A549 (cell line): ENCODE measurements at regions not wholly inside any gene's neighbourhood (a gene's known extent, or its start where the extent isn't known, plus 50 kb on each side); places are given as distances from the start of the nearest gene placed in this dataset.

Experiments
- ATAC-seq, 2 experiments: fragments of 200-7000 bp in 1 of 2; fragments of >200 bp in 1 of 2; cut with Nextera tagmentation in 1 of 2; cut with Tn5 transposase in 1 of 2; 3 replicates each; pipeline versions ENCODE4 v1.8.0 to v1.9.1; 2018 to 2020; ENCODE audit warnings: mild to moderate bottlenecking in 1 of 2, moderate library complexity in 1 of 2
- CTCF ChIA-PET: fragments of 300-600 bp; sonication (Branson Sonifier 250); formaldehyde crosslinking; extraction: SDS; loops from one replicate; lab custom pipeline; 2021; ENCODE audit warnings: antibody characterized with exemption, inconsistent platforms; lab: Yijun Ruan, JAX
- POLR2A ChIA-PET: fragments of 350-600 bp; formaldehyde crosslinking; extraction: SDS; loops from one replicate; lab custom pipeline; 2021; ENCODE audit warnings: antibody characterized with exemption, inconsistent platforms; lab: Yijun Ruan, JAX
- DNase-seq, 2 experiments: peaks; one replicate each; pipeline versions ENCODE4 v3.0.0 to v3.0.0-alpha.2; 2011 to 2016; ENCODE audit warnings: low read depth in 1 of 2, low spot score in 1 of 2
- FAIRE-seq: peaks from 2 replicates; lab custom pipeline; 2011; peaks lifted over from hg19 to GRCh38; lab: Jason Lieb, UNC
- H3K27ac ChIP-seq, 2 experiments: fragments of >200 bp; sonication (Bioruptor Twin); formaldehyde crosslinking; 3 replicates each; pipeline ENCODE4 v1.5.1; 2016 to 2017
- H3K4me1 ChIP-seq: fragments of >200 bp; sonication (Bioruptor Twin); formaldehyde crosslinking; 3 replicates; pipeline ENCODE4 v1.6.1; 2016
- H3K4me2 ChIP-seq: fragments of >200 bp; sonication (Bioruptor Twin); formaldehyde crosslinking; 3 replicates; pipeline ENCODE4 v1.6.1; 2016
- H3K4me3 ChIP-seq: fragments of >200 bp; sonication (Bioruptor Twin); formaldehyde crosslinking; 3 replicates; pipeline ENCODE4 v1.5.1; 2016
- H3K9me3 ChIP-seq: fragments of >200 bp; sonication (Bioruptor Twin); formaldehyde crosslinking; 3 replicates; pipeline ENCODE4 v1.6.1; 2016
- BHLHE40 ChIP-seq: IDR thresholded peaks from 2 replicates; pipeline ENCODE4 v1.6.1; 2012; ENCODE audit warnings: low read depth, low read length, inconsistent platforms
- CBX8 ChIP-seq: fragments of 200-600 bp; sonication (generic); IDR thresholded peaks from 2 replicates; pipeline ENCODE4 v1.6.1; 2016
- CEBPB ChIP-seq, 2 experiments: fragments of >200 bp in 1 of 2; sonication (Bioruptor Twin) in 1 of 2; formaldehyde crosslinking in 1 of 2; IDR thresholded peaks; 2 replicates each; pipeline ENCODE4 v1.6.1; 2012 to 2016
- CHD2 ChIP-seq: fragments of 150-350 bp; IDR thresholded peaks from 2 replicates; pipeline ENCODE4 v1.6.1; 2014; ENCODE audit warnings: low read length; ENCODE audit not compliant: partially characterized antibody
- CHD4 ChIP-seq: fragments of 200-600 bp; sonication (generic); IDR thresholded peaks from 2 replicates; pipeline ENCODE4 v1.6.1; 2016; ENCODE audit warnings: antibody characterized with exemption, mild to moderate bottlenecking, borderline replicate concordance
- EHF ChIP-seq: fragments of 250-450 bp; sonication (Bioruptor Pico); IDR thresholded peaks from 2 replicates; pipeline ENCODE4 v1.5.0; 2020; ENCODE audit warnings: mild to moderate bottlenecking
- HEYL ChIP-seq: fragments of 250-450 bp; sonication (Bioruptor Pico); IDR thresholded peaks from 2 replicates; pipeline ENCODE4 v1.8.0; 2021; ENCODE audit warnings: mild to moderate bottlenecking, moderate library complexity
- HOXB13 ChIP-seq: fragments of 250-450 bp; sonication (Bioruptor Pico); IDR thresholded peaks from 2 replicates; pipeline ENCODE4 v1.5.0; 2020; ENCODE audit warnings: low read depth, mild to moderate bottlenecking, moderate library complexity
- HOXB5 ChIP-seq: fragments of 250-450 bp; sonication (Bioruptor Pico); IDR thresholded peaks from 2 replicates; pipeline ENCODE4 v1.5.0; 2020; ENCODE audit warnings: mild to moderate bottlenecking, moderate library complexity
- JUN ChIP-seq, 2 experiments: fragments of >200 bp; sonication (Bioruptor Twin); formaldehyde crosslinking; IDR thresholded peaks; 2 replicates in 1 of 2; 3 replicates in 1 of 2; pipeline ENCODE4 v1.6.1; 2016 to 2017
- JUNB ChIP-seq: fragments of >200 bp; sonication (Bioruptor Twin); formaldehyde crosslinking; IDR thresholded peaks from 2 replicates; pipeline ENCODE4 v1.6.1; 2016
- KDM1A ChIP-seq: fragments of 200-600 bp; sonication (generic); IDR thresholded peaks from 2 replicates; pipeline ENCODE4 v1.6.1; 2016; ENCODE audit warnings: low read depth, mild to moderate bottlenecking
- KDM5A ChIP-seq: fragments of 200-600 bp; sonication (generic); IDR thresholded peaks from 2 replicates; pipeline ENCODE4 v1.6.1; 2016; ENCODE audit warnings: antibody characterized with exemption, mild to moderate bottlenecking
- NPAS2 ChIP-seq: fragments of 250-450 bp; sonication (Bioruptor Pico); IDR thresholded peaks from 2 replicates; pipeline ENCODE4 v1.8.0; 2022; ENCODE audit warnings: mild to moderate bottlenecking, moderate library complexity, borderline replicate concordance
- RAD21 ChIP-seq, 2 experiments: fragments of >200 bp in 1 of 2; sonication (Bioruptor Twin) in 1 of 2; formaldehyde crosslinking in 1 of 2; IDR thresholded peaks in 1 of 2; conservative IDR thresholded peaks in 1 of 2; 2 replicates in 1 of 2; 3 replicates in 1 of 2; pipeline ENCODE4 v1.6.1; 2012 to 2018; ENCODE audit warnings: inconsistent platforms in 1 of 2
- RCOR1 ChIP-seq: fragments of 150-350 bp; IDR thresholded peaks from 2 replicates; pipeline ENCODE4 v1.6.1; 2014; ENCODE audit warnings: antibody characterized with exemption, low read length, low read depth
- RNF2 ChIP-seq: fragments of 200-600 bp; sonication (generic); IDR thresholded peaks from 2 replicates; pipeline ENCODE4 v1.6.1; 2016; ENCODE audit warnings: low read depth, mild to moderate bottlenecking, antibody characterized with exemption, moderate library complexity, borderline replicate concordance
- TFCP2L1 ChIP-seq: fragments of 250-450 bp; sonication (Bioruptor Pico); IDR thresholded peaks from 2 replicates; pipeline ENCODE4 v1.5.0; 2021; ENCODE audit warnings: mild to moderate bottlenecking
- ZNF302 ChIP-seq: fragments of 250-450 bp; sonication (Bioruptor Pico); IDR thresholded peaks from 2 replicates; pipeline ENCODE4 v1.9.0; 2021; ENCODE audit warnings: inconsistent platforms, mild to moderate bottlenecking, moderate library complexity
- ZSCAN20 ChIP-seq: fragments of 250-450 bp; sonication (Bioruptor Pico); IDR thresholded peaks from 2 replicates; pipeline ENCODE4 v1.8.0; 2022; ENCODE audit warnings: mild to moderate bottlenecking, moderate library complexity
- WGBS: methylation state at CpG from one replicate; pipeline ENCODE4 v1.1.6; 2017; ENCODE audit errors: missing lambda C conversion rate; 5-methylcytosine and 5-hydroxymethylcytosine counted together
- TF ChIP-seq, protein P1 (sequence below): IDR thresholded peaks from 2 replicates; pipeline ENCODE4 v1.6.1; 2012
- TF ChIP-seq, protein P2 (sequence below): fragments of 250-450 bp; sonication (Bioruptor Pico); IDR thresholded peaks from 2 replicates; pipeline ENCODE4 v1.5.0; 2021; ENCODE audit warnings: mild to moderate bottlenecking, moderate library complexity, borderline replicate concordance
- TF ChIP-seq, protein P3 (sequence below): fragments of >200 bp; sonication (Bioruptor Twin); formaldehyde crosslinking; IDR thresholded peaks from 3 replicates; pipeline ENCODE4 v1.5.1; 2016
- TF ChIP-seq, protein P4 (sequence below): IDR thresholded peaks from 2 replicates; pipeline ENCODE4 v1.6.1; 2012
- TF ChIP-seq, protein P5 (sequence below): fragments of 450-650 bp; IDR thresholded peaks from 2 replicates; pipeline ENCODE4 v1.6.1; 2014; ENCODE audit warnings: antibody characterized with exemption
- TF ChIP-seq, protein P6 (sequence below): fragments of 200-600 bp; sonication (generic); IDR thresholded peaks from 2 replicates; pipeline ENCODE4 v1.6.1; 2016; ENCODE audit warnings: antibody characterized with exemption, mild to moderate bottlenecking, moderate library complexity

DNA sequence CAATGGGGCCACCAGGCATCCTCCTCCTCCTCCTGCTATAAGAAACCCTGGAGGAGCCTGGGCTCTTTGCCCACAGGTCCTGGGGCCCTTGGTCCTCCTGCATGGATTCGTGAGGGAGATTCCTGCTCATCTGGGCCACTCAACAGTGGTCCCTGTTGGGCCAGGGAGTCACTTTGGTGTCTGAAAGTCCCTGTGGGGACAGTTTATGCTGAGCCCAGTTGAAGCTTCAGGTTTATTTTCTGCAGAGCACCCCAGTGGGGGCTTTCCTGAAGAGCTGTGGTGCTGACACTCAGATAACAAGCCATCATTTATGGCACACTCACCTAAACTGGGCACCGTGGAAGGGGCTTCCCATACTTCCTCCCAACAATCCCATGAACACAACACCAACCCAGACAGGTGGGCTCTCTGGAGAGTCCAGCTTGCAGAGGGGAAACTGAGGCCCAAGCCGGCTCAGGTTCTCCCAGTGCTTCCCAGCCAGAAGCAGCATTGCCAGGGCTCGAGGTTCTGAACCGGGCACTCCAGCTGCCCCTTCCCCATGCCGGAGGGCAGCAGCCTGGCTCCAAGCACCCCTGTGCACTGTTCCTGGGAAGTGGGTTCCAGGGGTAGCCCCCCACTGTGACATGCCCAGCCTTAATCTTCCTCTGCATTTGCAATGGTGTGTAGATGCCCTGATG is 91.3 kb downstream of the MYEOV start:
- no peak for ATAC-seq
- no peak for FAIRE-seq
- Histone ChIP-seq H3K4me2 (no peak overlapping the region), H3K4me3 (no peak overlapping the region), H3K27ac (0 out of 6 replicates have a peak overlapping the region, but pooled peaks of 1 of the 2 experiments have one; percentile 29), H3K9me3 (peaks cover 18% of the 10 kb centered on the region; the same call in 2 of the 3 replicates), H3K4me1 (no peaks in the 10 kb centered on the region)
- no peak for TF ChIP-seq NPAS2 (CRISPR knock-in tag)
- TF ChIP-seq EHF (CRISPR knock-in tag) = no peak
- TF ChIP-seq HOXB13 (CRISPR knock-in tag) = no peak
- no peak for TF ChIP-seq HEYL
- TF ChIP-seq RNF2 = no peak
- TF ChIP-seq ZSCAN20 = no peak
- TF ChIP-seq, protein P1, sequence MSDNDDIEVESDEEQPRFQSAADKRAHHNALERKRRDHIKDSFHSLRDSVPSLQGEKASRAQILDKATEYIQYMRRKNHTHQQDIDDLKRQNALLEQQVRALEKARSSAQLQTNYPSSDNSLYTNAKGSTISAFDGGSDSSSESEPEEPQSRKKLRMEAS = no peak
- no peak for TF ChIP-seq CHD2
- no peak for TF ChIP-seq HOXB5 (CRISPR knock-in tag)
- TF ChIP-seq, protein P2, sequence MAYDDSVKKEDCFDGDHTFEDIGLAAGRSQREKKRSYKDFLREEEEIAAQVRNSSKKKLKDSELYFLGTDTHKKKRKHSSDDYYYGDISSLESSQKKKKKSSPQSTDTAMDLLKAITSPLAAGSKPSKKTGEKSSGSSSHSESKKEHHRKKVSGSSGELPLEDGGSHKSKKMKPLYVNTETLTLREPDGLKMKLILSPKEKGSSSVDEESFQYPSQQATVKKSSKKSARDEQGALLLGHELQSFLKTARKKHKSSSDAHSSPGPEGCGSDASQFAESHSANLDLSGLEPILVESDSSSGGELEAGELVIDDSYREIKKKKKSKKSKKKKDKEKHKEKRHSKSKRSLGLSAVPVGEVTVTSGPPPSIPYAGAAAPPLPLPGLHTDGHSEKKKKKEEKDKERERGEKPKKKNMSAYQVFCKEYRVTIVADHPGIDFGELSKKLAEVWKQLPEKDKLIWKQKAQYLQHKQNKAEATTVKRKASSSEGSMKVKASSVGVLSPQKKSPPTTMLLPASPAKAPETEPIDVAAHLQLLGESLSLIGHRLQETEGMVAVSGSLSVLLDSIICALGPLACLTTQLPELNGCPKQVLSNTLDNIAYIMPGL = no peak
- TF ChIP-seq CEBPB (IDR thresholded peaks at IDR 0.05) = no peak
- TF ChIP-seq ZNF302 (CRISPR knock-in tag) = no peak
- no peak for TF ChIP-seq BHLHE40
- no peak for TF ChIP-seq KDM1A
- no peak for TF ChIP-seq RCOR1
- TF ChIP-seq, protein P3, sequence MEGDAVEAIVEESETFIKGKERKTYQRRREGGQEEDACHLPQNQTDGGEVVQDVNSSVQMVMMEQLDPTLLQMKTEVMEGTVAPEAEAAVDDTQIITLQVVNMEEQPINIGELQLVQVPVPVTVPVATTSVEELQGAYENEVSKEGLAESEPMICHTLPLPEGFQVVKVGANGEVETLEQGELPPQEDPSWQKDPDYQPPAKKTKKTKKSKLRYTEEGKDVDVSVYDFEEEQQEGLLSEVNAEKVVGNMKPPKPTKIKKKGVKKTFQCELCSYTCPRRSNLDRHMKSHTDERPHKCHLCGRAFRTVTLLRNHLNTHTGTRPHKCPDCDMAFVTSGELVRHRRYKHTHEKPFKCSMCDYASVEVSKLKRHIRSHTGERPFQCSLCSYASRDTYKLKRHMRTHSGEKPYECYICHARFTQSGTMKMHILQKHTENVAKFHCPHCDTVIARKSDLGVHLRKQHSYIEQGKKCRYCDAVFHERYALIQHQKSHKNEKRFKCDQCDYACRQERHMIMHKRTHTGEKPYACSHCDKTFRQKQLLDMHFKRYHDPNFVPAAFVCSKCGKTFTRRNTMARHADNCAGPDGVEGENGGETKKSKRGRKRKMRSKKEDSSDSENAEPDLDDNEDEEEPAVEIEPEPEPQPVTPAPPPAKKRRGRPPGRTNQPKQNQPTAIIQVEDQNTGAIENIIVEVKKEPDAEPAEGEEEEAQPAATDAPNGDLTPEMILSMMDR = no peak
- no peak for DNase-seq
- CTCF ChIA-PET = interaction anchor here (0.5 to 2.0 kb wide), 3 partner anchors 9 to 254 kb away, joined by 3 to 5 read pairs (median 5); no protein-coding TSS in a partner anchor
- WGBS = 72% methylated on average over 2 of the region's 6 CpGs
- POLR2A ChIA-PET = no interaction called here

DNA sequence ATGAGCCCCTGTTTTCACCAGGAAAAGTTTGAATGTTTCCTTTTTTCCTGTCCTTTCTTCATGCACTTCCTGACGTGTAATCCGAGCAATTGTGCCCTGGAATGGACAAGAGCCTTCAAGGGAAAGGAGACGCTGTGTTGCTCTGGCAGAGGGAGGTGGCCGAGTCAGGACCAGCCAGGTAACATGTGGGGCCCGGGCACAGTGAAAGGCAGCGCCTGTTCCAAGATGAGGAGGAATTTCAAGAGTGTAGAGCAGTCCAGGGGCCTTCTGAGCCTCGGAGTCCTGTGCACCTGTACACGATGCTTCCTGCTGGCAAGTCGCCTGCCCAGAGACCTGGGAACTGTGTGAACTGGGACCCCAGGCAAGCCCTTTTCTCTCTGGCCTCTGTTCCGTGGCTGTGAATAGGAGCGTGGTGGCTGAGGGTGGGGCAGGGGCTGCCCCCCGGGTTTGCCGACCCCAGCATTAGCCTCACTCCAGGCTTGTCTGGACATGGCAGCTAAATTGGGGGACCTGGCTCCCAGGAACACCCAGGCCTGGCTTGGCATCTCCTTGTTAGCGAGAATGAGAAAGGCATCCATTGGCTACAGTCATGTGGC is 92.0 kb downstream of the MYEOV start:
- POLR2A ChIA-PET = interaction anchor here (0.5 kb wide), 1 partner anchor 254 kb away, joined by 7 read pairs; no protein-coding TSS in a partner anchor
- ATAC-seq (no peak), DNase-seq (no peak), FAIRE-seq (no peak)
- CTCF ChIA-PET = interaction anchor here (1.6 to 2.0 kb wide), 3 partner anchors 10 to 255 kb away, joined by 4 to 5 read pairs (median 5); no protein-coding TSS in a partner anchor
- Histone ChIP-seq H3K4me2 (no peak overlapping the region), H3K4me3 (no peak overlapping the region), H3K9me3 (peaks cover 18% of the 10 kb centered on the region; the same call in 2 of the 3 replicates), H3K4me1 (no peaks in the 10 kb centered on the region), H3K27ac (no peak overlapping the region)
- WGBS = 89% methylated on average over 10 of the region's 14 CpGs
- TF ChIP-seq, protein P4, sequence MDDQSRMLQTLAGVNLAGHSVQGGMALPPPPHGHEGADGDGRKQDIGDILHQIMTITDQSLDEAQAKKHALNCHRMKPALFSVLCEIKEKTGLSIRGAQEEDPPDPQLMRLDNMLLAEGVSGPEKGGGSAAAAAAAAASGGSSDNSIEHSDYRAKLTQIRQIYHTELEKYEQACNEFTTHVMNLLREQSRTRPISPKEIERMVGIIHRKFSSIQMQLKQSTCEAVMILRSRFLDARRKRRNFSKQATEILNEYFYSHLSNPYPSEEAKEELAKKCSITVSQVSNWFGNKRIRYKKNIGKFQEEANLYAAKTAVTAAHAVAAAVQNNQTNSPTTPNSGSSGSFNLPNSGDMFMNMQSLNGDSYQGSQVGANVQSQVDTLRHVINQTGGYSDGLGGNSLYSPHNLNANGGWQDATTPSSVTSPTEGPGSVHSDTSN = no peak
- TF ChIP-seq RAD21 (conservative IDR thresholded peaks at IDR 0.05 in 1 of 2, IDR thresholded peaks at IDR 0.05 in 1 of 2) (no peak), KDM5A (no peak), KDM1A (no peak), CBX8 (no peak), JUN (IDR thresholded peaks at IDR 0.05) (no peak), TFCP2L1 (CRISPR knock-in tag) (no peak), CHD4 (no peak), ZNF302 (CRISPR knock-in tag) (no peak), JUNB (no peak)
- TF ChIP-seq, protein P5, sequence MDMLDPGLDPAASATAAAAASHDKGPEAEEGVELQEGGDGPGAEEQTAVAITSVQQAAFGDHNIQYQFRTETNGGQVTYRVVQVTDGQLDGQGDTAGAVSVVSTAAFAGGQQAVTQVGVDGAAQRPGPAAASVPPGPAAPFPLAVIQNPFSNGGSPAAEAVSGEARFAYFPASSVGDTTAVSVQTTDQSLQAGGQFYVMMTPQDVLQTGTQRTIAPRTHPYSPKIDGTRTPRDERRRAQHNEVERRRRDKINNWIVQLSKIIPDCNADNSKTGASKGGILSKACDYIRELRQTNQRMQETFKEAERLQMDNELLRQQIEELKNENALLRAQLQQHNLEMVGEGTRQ = no peak
- TF ChIP-seq, protein P6, sequence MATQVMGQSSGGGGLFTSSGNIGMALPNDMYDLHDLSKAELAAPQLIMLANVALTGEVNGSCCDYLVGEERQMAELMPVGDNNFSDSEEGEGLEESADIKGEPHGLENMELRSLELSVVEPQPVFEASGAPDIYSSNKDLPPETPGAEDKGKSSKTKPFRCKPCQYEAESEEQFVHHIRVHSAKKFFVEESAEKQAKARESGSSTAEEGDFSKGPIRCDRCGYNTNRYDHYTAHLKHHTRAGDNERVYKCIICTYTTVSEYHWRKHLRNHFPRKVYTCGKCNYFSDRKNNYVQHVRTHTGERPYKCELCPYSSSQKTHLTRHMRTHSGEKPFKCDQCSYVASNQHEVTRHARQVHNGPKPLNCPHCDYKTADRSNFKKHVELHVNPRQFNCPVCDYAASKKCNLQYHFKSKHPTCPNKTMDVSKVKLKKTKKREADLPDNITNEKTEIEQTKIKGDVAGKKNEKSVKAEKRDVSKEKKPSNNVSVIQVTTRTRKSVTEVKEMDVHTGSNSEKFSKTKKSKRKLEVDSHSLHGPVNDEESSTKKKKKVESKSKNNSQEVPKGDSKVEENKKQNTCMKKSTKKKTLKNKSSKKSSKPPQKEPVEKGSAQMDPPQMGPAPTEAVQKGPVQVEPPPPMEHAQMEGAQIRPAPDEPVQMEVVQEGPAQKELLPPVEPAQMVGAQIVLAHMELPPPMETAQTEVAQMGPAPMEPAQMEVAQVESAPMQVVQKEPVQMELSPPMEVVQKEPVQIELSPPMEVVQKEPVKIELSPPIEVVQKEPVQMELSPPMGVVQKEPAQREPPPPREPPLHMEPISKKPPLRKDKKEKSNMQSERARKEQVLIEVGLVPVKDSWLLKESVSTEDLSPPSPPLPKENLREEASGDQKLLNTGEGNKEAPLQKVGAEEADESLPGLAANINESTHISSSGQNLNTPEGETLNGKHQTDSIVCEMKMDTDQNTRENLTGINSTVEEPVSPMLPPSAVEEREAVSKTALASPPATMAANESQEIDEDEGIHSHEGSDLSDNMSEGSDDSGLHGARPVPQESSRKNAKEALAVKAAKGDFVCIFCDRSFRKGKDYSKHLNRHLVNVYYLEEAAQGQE = no peak
